GM19455 (cell line): ENCODE measurements at regions not wholly inside any gene's neighbourhood (a gene's known extent, or its start where the extent isn't known, plus 50 kb on each side); places are given as distances from the start of the nearest gene placed in this dataset.

ENCODE experiments used
- ATAC-seq: cut with Tn5 transposase; IDR thresholded peaks from one replicate; pipeline ENCODE4 v1.9.1; 2021; ENCODE audit not compliant: unreplicated experiment

GRCh38 chr16:49128740-49129139, 152.9 kb downstream of the CBLN1 start:
- ATAC-seq: no peak

GRCh38 chr16:49127103-49127502, 154.5 kb downstream of the CBLN1 start:
- no peak for ATAC-seq

- no peak for ATAC-seq
Observed at GRCh38 chr16:49121636-49122035, 160.0 kb downstream of the CBLN1 start.

- ATAC-seq: no peak
Observed at GRCh38 chr16:49120631-49121030, 161.0 kb downstream of the CBLN1 start.

GRCh38 chr16:49116873-49117272, 164.8 kb downstream of the CBLN1 start:
- no peak for ATAC-seq

- no peak for ATAC-seq
Observed at GRCh38 chr16:49115956-49116355, 165.7 kb downstream of the CBLN1 start.

- ATAC-seq: no peak
Observed at GRCh38 chr16:49112754-49113153, 168.9 kb downstream of the CBLN1 start.

- ATAC-seq: no peak
Observed at GRCh38 chr16:49111351-49111750, 170.3 kb downstream of the CBLN1 start.

- ATAC-seq: no peak
Observed at GRCh38 chr16:49108611-49109010, 173.0 kb downstream of the CBLN1 start.

GRCh38 chr16:49103298-49103697, 178.3 kb downstream of the CBLN1 start:
- ATAC-seq: no peak

- ATAC-seq: no peak
Observed at GRCh38 chr16:49101997-49102396, 179.6 kb downstream of the CBLN1 start.

- no peak for ATAC-seq
Observed at GRCh38 chr16:49100366-49100765, 181.3 kb downstream of the CBLN1 start.

GRCh38 chr16:49097964-49098363, 183.7 kb downstream of the CBLN1 start:
- ATAC-seq: no peak

GRCh38 chr16:49096176-49096945, 185.3 kb downstream of the CBLN1 start:
- no peak for ATAC-seq

GRCh38 chr16:49095539-49095938, 186.1 kb downstream of the CBLN1 start:
- no peak for ATAC-seq

GRCh38 chr16:49094471-49094870, 187.2 kb downstream of the CBLN1 start:
- ATAC-seq: no peak

- ATAC-seq: no peak
Observed at GRCh38 chr16:49093939-49094338, 187.7 kb downstream of the CBLN1 start.

- ATAC-seq: no peak
Observed at GRCh38 chr16:49092704-49093103, 188.9 kb downstream of the CBLN1 start.

GRCh38 chr16:49089533-49089932, 192.1 kb downstream of the CBLN1 start:
- no peak for ATAC-seq

GRCh38 chr16:49089039-49089438, 192.6 kb downstream of the CBLN1 start:
- no peak for ATAC-seq

- no peak for ATAC-seq
Observed at GRCh38 chr16:49085686-49086085, 196.0 kb downstream of the CBLN1 start.

GRCh38 chr16:49084628-49085390, 196.8 kb downstream of the CBLN1 start:
- no peak for ATAC-seq
